ENCODE measurements at regions not wholly inside any gene's neighbourhood (a gene's known extent, or its start where the extent isn't known, plus 50 kb on each side); places are given as distances from the start of the nearest gene placed in this dataset.

DNA sequence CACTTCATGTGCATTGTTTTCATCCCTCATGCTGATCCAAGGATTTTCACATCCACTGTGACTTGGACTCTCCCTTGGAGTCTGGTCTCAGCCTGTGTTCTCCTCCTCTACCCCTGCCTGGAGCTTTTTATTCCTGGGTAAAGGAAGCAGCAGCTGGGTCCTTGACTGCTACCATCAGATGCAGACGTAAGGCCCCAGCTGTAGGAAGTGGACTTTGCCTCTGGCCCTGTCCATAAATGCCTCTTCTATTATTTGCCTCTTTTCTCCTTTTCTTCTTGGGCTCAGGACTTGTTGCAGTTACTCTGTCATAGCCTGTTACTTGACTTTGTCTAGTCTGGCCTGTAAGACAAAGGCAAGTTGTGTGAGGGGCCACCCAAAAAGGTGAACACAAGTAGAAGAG lies 303.8 kb downstream of the NXPE2 start (continued):
- TF ChIP-seq, protein P1, sequence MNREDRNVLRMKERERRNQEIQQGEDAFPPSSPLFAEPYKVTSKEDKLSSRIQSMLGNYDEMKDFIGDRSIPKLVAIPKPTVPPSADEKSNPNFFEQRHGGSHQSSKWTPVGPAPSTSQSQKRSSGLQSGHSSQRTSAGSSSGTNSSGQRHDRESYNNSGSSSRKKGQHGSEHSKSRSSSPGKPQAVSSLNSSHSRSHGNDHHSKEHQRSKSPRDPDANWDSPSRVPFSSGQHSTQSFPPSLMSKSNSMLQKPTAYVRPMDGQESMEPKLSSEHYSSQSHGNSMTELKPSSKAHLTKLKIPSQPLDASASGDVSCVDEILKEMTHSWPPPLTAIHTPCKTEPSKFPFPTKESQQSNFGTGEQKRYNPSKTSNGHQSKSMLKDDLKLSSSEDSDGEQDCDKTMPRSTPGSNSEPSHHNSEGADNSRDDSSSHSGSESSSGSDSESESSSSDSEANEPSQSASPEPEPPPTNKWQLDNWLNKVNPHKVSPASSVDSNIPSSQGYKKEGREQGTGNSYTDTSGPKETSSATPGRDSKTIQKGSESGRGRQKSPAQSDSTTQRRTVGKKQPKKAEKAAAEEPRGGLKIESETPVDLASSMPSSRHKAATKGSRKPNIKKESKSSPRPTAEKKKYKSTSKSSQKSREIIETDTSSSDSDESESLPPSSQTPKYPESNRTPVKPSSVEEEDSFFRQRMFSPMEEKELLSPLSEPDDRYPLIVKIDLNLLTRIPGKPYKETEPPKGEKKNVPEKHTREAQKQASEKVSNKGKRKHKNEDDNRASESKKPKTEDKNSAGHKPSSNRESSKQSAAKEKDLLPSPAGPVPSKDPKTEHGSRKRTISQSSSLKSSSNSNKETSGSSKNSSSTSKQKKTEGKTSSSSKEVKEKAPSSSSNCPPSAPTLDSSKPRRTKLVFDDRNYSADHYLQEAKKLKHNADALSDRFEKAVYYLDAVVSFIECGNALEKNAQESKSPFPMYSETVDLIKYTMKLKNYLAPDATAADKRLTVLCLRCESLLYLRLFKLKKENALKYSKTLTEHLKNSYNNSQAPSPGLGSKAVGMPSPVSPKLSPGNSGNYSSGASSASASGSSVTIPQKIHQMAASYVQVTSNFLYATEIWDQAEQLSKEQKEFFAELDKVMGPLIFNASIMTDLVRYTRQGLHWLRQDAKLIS (CRISPR knock-in tag; IDR thresholded peaks at IDR 0.05; ENCODE audit: borderline replicate concordance): no peak
- TF ChIP-seq PRRX2 (CRISPR knock-in tag; IDR thresholded peaks at IDR 0.05) (no peak), ZNF396 (CRISPR knock-in tag; IDR thresholded peaks at IDR 0.05; ENCODE audit: borderline replicate concordance) (no peak)
- TF ChIP-seq, protein P2, sequence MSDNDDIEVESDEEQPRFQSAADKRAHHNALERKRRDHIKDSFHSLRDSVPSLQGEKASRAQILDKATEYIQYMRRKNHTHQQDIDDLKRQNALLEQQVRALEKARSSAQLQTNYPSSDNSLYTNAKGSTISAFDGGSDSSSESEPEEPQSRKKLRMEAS (CRISPR knock-in tag; IDR thresholded peaks at IDR 0.05): no peak

DNA sequence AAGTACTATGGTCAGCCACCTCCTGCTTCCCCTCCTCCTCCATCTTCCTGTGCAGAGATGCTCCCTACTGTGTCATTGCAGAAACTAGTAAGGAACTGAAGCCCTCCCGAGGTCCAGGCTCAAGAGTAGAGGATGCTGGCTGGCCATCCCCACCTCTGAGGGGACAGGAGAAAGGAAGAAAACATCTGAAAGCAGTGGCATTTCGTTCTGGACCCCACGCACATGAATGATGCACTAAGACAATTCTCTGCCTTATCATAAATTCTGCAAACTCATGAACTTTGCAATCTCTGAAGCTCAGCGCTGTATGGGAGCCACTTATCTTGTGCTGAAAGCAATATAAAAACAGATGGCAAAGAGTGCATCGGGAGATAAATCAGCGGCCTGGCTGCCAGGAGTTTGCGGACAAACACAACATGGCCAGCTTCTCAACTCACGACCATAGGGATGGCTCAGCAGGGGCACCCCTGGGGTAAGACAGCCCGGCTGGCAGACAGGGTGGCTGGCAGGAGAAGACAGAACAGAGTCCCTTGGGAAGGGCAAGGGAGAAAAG lies 306.4 kb downstream of the NXPE2 start:
- H3K36me3 Mint-ChIP-seq: no peaks in the 10 kb centered on the region
- no peaks in the 10 kb centered on the region for H3K4me1 Mint-ChIP-seq
- POLR2A ChIA-PET: no interaction called here
- TF ChIP-seq, protein P3, sequence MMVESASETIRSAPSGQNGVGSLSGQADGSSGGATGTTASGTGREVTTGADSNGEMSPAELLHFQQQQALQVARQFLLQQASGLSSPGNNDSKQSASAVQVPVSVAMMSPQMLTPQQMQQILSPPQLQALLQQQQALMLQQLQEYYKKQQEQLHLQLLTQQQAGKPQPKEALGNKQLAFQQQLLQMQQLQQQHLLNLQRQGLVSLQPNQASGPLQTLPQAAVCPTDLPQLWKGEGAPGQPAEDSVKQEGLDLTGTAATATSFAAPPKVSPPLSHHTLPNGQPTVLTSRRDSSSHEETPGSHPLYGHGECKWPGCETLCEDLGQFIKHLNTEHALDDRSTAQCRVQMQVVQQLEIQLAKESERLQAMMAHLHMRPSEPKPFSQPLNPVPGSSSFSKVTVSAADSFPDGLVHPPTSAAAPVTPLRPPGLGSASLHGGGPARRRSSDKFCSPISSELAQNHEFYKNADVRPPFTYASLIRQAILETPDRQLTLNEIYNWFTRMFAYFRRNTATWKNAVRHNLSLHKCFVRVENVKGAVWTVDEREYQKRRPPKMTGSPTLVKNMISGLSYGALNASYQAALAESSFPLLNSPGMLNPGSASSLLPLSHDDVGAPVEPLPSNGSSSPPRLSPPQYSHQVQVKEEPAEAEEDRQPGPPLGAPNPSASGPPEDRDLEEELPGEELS (CRISPR knock-in tag; IDR thresholded peaks at IDR 0.05): no peak
- TF ChIP-seq HMGA2 (CRISPR knock-in tag; IDR thresholded peaks at IDR 0.05): no peak
- no peak for TF ChIP-seq NR1H2 (CRISPR knock-in tag; IDR thresholded peaks at IDR 0.05)
- no peak for TF ChIP-seq SP1 (CRISPR knock-in tag; conservative IDR thresholded peaks at IDR 0.05)
- TF ChIP-seq, protein P4, sequence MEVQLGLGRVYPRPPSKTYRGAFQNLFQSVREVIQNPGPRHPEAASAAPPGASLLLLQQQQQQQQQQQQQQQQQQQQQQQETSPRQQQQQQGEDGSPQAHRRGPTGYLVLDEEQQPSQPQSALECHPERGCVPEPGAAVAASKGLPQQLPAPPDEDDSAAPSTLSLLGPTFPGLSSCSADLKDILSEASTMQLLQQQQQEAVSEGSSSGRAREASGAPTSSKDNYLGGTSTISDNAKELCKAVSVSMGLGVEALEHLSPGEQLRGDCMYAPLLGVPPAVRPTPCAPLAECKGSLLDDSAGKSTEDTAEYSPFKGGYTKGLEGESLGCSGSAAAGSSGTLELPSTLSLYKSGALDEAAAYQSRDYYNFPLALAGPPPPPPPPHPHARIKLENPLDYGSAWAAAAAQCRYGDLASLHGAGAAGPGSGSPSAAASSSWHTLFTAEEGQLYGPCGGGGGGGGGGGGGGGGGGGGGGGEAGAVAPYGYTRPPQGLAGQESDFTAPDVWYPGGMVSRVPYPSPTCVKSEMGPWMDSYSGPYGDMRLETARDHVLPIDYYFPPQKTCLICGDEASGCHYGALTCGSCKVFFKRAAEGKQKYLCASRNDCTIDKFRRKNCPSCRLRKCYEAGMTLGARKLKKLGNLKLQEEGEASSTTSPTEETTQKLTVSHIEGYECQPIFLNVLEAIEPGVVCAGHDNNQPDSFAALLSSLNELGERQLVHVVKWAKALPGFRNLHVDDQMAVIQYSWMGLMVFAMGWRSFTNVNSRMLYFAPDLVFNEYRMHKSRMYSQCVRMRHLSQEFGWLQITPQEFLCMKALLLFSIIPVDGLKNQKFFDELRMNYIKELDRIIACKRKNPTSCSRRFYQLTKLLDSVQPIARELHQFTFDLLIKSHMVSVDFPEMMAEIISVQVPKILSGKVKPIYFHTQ (CRISPR knock-in tag; IDR thresholded peaks at IDR 0.05): no peak
- ATAC-seq (no peak), DNase-seq (ENCODE audit: low spot score) (no peak)
- H3K27me3 Mint-ChIP-seq (ENCODE audit: low read depth): no peaks in the 10 kb centered on the region; the same call in 1 of the 2 replicates
- H3K9me3 Mint-ChIP-seq: no peaks in the 10 kb centered on the region
- CTCF ChIA-PET: no interaction called here
- no peak overlapping the region for H3K27ac Mint-ChIP-seq
- H3K4me3 Mint-ChIP-seq: no peak overlapping the region

DNA sequence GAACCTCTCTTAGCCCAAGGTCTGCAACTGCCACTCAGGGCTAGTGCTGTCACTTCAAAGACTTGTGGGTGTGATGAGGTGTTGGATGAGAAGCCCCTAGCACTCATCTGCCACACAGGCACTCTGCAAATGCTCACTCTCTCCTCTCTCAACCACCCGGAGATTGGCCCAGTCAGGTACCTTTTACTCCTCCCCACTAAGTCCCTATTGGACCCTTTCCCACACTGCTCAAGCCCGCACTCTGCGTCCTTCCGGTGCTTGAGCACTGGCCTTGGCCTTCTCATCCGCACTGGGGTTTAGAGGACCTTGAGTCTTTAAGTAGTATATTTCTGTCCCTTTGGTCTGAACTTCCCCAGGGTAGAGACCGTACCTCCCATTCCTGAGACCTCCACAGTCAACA lies 308.0 kb downstream of the NXPE2 start:
- 0 out of 2 replicates have a peak, but pooled peaks cover 4% of the 10 kb centered on the region for H3K4me1 Mint-ChIP-seq
- H3K9me3 Mint-ChIP-seq: no peaks in the 10 kb centered on the region
- ATAC-seq (no peak), DNase-seq (ENCODE audit: low spot score) (no peak)
- TF ChIP-seq NR1H2 (CRISPR knock-in tag; IDR thresholded peaks at IDR 0.05): no peak
- TF ChIP-seq ZNF263 (CRISPR knock-in tag; IDR thresholded peaks at IDR 0.05; ENCODE audit: low read depth): no peak
- no peak for TF ChIP-seq JUN (CRISPR knock-in tag; IDR thresholded peaks at IDR 0.05)
- no peak overlapping the region for H3K4me3 Mint-ChIP-seq
- H3K27me3 Mint-ChIP-seq (ENCODE audit: low read depth): no peaks in the 10 kb centered on the region; the same call in 1 of the 2 replicates
- CTCF ChIA-PET: no interaction called here
- H3K27ac Mint-ChIP-seq: no peak overlapping the region
- no peaks in the 10 kb centered on the region for H3K36me3 Mint-ChIP-seq
- POLR2A ChIA-PET: no interaction called here

Measured in WTC11 (cell line).